ENCODE measurements at regions not wholly inside any gene's neighbourhood (a gene's known extent, or its start where the extent isn't known, plus 50 kb on each side); places are given as distances from the start of the nearest gene placed in this dataset.
A peak's percentile ranks its signal among the peaks of the same experiment; 100 is the strongest.

DNA sequence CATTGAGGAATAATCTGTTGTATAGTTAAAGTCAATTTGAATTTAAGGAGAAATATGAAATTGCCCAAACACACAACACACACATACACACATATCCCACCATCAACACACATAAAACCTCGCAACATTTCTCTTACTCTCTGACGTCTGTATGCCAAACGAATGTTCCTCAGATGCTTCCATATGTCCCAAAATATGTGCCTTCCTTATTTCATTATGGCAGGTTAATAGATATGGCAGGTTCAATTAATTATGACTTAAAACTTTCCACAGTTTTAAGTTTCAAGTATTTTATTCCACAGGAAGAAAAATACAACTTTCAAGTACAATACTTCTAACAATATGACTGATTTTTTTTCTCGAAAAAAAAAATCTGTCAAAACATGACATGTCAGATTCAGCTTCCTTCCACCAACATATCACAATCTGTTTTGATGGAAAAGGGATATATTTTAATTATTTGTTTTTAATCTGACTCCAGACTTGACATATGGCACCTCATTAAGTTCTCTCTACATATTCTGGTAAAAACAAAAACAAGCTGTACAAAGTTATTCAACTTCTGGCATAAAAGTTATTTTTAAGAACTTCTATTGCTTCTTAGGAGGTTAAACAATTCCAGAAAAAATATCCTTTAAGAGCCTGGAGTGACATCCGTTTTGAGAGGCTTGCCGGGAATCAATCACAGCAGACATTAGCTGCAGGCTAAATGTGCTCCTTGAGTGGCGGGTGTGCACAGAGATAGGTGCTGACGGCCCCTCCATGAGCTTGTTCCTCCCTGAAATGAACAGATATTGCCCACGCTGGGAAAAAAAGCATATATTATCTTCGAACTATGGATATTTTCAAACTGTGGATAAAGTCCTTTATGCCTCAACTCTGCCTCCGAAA, 812.7 kb downstream of the DCDC2C start:
- intact Hi-C loops (cut with micrococcal nuclease) = no loop called here
- DNase-seq (no peak), ATAC-seq (no peak)

DNA sequence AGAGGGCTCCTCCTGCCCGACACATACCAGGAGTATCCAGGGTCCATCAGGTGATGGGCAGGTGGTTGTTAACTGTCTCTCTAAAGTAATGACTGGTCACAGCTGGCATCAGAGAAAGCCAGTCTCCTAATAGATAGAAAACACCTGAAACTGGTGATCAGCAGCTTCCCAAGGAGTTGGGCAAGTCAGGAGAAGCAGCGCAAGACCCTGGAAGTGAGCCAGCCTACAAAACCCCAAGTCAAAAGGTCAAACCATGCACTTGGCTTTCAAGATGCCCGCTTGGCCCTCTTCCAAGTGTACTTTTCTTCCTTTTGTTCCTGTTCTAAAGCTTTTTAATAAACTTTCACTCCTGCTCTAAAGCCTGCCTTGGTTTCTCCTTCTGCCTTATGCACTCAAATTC, 815.2 kb downstream of the DCDC2C start:
- intact Hi-C loops (cut with micrococcal nuclease) = no loop called here
- no peak for DNase-seq
- ATAC-seq = no peak

DNA sequence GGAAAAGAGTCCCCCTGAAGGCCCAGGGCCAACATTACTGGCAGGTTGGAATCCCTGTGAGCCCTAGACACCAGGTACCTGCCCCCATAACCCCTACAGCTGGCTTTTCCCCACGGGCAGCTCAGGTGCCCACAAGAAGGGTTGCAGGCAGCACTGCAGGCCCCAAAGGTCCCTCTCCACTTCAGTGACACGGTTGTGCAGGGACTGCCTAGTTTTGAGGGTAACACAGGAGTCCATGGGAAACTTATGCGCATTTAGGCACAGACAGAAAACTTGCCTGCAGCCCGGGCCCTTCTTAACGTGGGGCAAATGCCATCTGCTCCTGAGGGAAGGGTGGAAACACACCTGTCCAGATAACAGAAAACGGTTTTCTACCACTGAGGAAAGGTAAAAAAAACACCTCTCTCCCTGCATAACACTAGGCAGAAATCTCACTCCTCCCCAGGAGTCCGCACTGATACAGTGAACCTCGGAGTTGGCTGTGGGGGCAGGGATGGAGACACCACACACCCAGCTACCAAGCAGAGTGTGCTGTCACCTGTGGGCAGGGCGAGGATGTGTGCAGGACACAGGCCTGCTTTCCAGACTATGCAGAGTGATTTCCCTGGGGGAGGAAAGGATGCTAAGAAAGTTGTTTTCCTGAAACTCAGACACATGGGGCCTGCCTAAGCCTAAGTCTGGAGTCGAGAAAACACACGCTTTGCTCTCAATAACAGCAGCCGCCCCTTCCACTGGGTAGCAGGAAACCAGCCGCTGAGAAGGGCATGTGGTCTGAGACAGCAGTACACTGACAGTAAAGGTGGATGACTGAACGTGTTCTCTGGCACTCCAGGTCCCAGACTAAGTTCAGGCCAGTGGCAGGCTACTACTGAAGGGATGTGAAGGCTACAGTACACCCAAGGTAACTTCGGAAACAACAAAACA, 819.4 kb downstream of the DCDC2C start:
- intact Hi-C loops (cut with micrococcal nuclease) = no loop called here
- no peak for ATAC-seq
- no peak for DNase-seq

DNA sequence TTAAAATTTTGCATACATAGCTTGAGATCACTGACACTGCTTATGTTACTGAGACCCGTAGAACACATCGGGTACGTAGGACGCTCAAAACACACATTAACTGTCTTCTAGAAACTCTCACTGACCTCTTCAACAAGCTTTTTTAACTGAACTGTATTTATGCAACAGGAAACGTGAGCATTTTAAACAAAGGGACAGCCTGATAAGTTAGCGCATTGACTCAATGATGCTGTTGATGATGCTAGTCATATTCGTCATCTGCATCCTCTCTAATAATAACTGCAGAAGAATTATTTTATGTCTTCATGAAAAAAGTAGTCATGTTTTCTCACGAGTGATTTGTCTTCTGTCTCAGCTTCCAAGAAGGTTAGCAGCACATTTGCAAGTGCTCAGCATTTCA, 824.0 kb downstream of the DCDC2C start:
- intact Hi-C loops (cut with micrococcal nuclease) = no loop called here
- ATAC-seq (no peak), DNase-seq (no peak)

DNA sequence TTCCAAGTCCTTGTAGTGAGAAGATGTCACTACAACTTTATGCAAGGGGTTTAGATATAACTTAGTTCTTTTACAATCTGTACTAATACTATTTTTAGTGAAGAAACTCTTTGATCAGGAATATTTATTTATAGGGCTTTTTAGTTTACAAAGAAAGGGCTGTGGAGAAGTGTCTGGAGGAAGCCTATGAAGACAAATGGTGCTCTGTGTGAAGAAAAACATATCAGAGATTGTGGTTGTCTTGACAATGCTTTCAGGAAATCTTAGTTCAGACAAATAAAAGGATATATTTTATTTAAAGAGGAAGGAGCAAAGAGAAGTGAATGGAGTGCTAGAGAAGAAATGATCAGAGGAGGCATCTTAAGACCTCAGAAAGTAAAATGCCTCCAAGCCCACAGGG, 824.9 kb downstream of the DCDC2C start:
- DNase-seq (no peak), ATAC-seq (no peak)
- intact Hi-C loops (cut with micrococcal nuclease) = no loop called here

DNA sequence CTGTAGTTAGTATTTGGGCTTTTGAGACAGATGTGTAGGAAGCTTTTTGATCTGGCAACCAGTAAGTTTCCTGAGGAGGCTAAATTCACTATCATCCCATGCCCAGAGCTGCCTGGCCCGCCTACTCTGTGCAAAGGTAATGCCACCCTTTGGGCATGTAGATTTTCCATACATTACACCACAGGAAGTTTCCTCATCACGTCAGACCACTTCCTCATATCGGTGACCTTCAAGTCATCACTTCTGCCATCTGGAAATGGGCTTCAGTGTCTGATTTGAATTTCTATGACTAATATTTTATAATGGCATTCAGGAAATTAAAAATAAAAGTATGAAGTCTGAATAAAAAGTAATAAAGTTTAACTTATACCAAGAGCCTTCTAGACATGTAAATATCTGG, 825.4 kb downstream of the DCDC2C start:
- DNase-seq = no peak
- no peak for ATAC-seq
- intact Hi-C loops (cut with micrococcal nuclease) = no loop called here

DNA sequence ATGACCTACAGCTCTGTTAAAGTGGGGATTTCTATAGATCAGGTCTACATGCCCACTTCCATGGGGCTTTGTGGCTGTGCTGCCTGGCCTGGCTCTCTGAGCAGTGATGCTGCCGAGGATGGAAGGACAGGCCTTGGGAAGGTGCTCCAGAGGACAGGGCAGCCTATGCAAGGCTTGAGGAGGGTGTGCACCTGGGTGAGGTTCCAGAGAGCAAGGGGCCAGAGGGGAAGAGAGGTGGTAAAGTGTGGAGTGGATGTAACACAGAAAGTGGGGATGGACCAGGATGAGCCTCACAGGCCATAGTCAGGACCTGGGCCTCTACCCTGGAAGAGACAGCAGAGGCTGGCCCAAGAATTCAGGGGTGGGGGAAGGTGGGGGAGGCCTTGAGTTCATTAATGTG, 826.4 kb downstream of the DCDC2C start:
- ATAC-seq (no peak), DNase-seq (no peak)
- intact Hi-C loops (cut with micrococcal nuclease) = no loop called here

DNA sequence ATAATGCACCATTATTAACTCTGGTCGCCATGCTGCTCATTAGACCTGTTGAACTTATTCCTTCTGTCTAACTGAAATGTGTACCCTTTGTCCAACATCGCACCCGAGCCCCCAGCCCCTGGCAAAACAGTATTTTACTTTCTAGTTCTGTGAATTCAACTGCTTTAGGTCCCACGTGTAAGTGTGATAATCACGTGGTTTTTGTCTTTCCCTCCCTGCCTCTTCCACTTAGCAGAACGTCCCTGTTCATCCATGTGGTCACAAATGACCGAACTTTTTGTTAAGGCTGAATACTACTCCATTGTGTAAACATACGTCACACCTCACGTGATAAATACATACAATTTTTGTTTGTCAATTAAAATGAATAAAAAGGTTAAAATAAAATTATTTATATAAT, 826.9 kb downstream of the DCDC2C start:
- DNase-seq = no peak
- intact Hi-C loops (cut with micrococcal nuclease) = no loop called here
- no peak for ATAC-seq

DNA sequence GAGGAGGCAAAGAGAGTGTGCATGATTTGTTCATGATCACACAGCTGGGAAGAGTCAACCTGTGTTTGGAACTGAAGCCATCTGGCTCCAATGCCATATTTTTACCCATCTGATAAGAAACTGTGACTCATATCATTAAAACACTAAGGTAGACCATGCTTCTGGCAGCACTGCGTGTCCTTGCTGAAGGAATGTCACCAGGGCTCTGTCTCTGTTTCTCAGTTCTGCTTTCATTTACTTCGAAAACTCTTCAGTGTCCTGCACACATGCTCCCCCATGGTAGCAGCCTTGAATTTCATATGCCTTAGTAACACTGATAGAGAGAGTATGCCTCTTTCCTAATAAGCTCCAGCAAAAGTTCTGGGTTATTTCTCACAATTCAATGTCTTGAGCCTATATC, 830.4 kb downstream of the DCDC2C start:
- ATAC-seq (no peak), DNase-seq (no peak)
- intact Hi-C loops (cut with micrococcal nuclease) = no loop called here

DNA sequence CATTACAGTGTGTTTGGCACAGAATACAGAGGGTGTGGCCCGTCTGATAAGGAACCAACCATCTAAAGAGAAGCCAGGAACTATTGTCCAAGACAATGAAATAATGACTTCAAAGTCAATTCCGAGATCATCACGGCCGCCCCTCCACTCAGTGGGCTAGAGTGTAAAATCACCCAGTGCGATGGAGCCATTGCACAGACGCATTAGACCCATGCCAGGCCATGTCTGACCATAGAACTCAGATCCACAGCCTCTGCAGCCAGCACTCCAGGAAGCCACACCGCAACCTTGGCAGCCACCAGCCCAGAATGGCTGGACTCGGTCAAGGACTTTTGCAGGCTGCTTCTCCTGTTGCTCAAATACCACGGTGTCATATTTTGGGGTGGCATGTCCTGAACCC, 835.7 kb downstream of the DCDC2C start:
- intact Hi-C loops (cut with micrococcal nuclease) = no loop called here
- ATAC-seq (no peak), DNase-seq (no peak)

DNA sequence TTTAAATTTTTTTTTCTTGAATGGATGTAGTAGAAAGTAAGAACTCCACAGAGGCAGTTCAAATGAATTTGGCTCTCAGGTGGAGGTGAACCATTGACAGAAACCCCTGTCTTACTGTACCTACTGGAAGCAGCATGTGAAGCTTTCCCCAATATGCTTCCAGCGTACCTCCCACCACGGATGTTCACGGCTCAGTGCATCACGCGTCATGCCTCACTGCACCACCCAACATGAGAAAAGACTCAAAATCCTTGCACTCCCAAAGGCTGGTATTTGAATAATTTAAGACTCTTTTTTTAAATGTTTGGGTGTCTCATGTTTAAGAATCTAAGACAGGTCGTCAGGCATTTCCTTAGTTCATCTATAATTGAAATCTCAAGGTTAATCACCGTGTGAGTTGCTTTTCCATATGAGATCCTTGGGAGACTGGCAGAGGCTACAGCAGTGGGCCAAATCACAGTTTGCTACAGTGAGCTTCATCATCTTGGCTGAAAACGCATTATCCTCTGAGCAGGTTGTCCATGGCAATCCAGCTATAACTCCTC, 846.4 kb downstream of the DCDC2C start:
- DNase-seq = no peak
- intact Hi-C loops (cut with micrococcal nuclease) = no loop called here
- ATAC-seq = no peak

DNA sequence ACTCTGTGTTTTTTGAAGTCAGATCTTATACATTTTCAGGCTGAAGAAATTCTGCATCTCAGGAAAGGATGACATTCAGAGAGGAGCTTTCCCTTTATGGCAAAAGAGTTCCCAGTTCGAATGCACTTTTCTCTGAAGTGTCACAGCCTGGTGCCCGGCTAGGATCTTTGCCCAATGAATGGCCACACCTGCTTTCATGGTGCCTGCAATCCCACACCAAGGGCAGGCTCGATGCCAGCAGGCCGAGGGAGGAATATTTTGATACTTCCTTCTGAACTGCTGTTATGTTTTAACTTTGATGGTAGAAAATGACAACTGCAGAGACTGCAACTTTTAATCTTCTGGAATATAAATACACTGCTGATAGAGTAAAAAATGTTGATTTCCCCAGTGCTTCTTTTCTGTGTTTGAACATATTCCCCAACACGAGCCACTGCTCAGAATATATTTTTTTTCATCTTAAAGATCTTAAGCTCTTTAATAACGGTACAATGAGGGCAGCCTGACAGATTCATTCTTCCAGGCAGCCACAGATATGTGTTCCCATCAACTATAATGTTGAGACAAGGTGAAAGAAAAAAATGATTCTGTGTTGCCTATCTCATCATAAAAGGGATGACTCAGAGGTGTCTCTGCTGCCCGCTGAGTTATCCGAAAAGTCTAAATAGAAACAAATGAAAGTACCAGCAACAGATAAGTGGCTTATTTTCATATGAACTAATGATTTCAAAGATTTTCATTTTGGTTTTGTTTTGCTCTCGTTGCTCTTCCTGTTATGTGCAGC, 848.5 kb downstream of the DCDC2C start:
- ATAC-seq (no peak), DNase-seq (no peak)
- intact Hi-C loops (cut with micrococcal nuclease) = no loop called here

DNA sequence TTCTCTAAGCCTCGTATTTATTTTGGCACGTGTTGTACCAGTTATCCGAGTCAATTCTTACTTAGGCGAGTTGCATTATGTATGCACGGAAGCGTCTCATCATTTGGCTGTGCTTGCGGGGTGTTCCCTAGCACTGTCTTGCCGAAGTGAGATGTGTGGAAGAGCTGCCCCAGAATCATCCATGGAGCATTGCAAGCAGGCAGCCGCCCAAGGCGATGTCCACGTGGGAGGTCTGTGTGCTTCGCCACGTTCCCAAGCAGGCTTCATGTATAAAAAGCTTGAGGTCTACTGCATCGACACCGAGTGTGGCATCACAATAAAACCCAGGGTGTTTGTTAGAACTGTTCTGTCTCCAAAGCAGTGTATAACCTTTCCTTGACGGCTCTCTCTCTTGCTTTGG, 849.9 kb downstream of the DCDC2C start:
- DNase-seq = no peak
- no peak for ATAC-seq
- intact Hi-C loops (cut with micrococcal nuclease) = no loop called here

DNA sequence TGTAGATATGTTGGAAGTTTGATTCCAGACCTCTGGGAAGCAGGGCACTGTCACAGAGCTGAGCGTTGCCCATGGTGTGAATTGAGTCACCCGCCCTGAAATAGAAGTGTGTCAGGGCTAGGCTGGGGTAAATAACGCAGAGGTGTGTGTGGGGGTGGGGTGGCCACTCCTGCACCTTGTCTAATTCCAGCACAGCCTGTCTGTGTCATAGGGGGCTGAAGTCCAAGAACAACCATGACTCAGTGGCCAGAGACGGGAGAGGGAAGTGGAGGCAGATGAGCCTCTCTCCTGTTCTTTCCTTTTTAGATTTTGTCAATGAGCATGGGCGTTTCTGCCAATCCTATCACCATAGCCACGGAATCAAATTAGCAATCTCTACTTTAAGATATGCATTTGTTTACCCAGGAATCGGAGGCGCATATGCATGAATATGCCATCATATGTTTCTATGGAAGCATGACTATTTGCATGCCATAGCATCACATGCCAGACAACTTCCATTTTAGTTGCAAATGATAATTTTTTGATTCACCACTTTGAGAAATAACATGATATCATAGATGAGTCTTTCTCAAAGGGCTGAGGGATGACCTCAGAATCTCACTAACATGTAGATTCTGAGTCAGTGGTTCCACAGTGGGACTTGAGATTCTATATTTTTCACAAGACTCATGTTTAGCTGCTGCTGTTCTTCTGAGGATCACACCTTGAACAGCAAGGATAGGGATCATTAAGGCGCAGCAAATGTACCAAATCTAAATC, 852.9 kb downstream of the DCDC2C start:
- DNase-seq = no peak
- intact Hi-C loops (cut with micrococcal nuclease) = no loop called here
- peak; percentile 42 for ATAC-seq

DNA sequence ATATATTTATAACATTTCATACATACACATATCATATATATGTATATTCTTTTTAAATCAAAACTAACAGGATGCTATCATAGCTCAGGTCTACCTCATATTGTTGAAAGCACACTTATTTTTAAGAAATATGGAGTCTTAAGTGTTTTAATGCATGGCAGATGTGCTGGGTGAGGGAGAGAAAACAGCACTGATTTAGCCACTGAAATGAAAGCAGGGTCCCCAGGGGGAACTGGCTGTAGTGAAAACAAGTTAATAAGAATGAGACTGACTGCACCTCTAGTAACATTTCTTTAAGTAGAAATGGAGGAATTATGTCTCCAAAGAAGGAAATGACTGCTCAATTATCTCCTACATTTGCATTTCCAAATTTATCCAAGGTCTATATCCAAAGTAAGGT, 857.8 kb downstream of the DCDC2C start:
- intact Hi-C loops (cut with micrococcal nuclease) = no loop called here
- DNase-seq (no peak), ATAC-seq (no peak)

DNA sequence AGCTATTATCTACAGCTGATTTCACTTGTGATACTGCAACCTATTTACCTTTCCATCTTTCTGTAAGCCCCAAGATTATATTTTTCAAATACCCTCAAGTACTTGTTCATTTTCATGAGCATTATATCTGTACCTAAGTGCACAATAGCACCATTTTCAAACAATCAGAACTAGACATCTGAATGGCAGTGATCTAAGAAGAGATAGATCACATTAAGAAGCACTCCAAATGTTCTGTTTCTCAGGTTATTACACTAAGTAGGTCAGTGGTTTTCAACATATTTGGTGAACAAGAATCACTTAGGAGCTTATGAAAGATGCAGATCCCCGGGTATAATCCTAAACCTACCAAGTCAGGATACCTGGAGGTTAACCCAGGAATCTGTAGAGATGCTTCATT, 872.7 kb downstream of the DCDC2C start:
- intact Hi-C loops (cut with micrococcal nuclease) = no loop called here
- no peak for ATAC-seq
- DNase-seq = no peak

DNA sequence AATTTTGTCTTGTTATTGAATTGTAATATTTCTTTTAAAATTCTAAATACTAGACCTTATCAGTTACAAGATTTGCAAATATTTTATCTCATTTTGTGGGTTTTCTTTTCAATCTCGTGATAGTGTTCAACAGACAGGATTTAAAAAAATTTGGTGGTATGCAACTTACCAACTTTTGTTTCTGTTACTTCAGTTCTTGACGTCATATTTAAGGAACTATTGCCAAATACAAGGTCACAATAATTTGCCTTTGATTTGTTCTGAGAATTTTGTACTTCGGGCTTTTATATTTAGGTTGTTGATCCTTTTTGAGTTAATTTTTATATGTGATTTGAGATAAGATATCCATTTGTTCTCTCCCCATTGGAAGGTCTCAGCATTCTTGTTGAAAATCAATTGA, 876.6 kb downstream of the DCDC2C start:
- intact Hi-C loops (cut with micrococcal nuclease) = no loop called here
- DNase-seq = no peak
- no peak for ATAC-seq

DNA sequence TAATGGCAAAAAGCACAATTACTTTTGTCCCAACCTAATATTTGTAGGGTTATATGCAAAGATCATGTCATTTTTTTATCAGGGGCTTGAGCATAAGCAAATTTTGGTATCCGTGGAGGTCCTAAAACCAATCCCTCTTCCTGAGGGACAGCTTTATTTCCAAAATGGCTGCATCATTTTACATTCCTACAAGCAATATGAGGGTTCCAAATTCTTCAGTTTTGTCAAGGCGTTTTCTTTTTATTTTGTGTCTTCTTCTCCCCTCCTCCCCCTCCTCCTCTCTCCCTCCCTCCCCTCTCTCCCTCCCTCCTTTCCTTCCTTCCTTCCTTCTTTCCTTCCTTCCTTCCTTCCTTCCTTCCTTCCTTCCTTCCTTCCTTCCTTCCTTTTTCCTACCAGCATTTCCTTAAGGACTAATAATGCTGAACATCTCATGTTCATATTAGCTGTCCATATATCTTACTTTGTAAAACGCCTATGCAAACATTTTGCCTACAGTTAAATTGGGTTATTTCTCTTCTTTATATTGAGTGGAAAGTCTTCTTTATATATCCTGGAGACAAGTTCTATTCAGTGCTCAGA, 881.8 kb downstream of the DCDC2C start:
- no peak for ATAC-seq
- intact Hi-C loops (cut with micrococcal nuclease) = no loop called here
- DNase-seq = no peak

Data from left ventricle myocardium superior (tissue), 1 donor.